Mesothelial cell of epicardium (in vitro differentiated cells): ENCODE measurements at regions not wholly inside any gene's neighbourhood (a gene's known extent, or its start where the extent isn't known, plus 50 kb on each side); places are given as distances from the start of the nearest gene placed in this dataset.

Source experiments
- DNase-seq, 2 experiments: peaks; one replicate each; pipeline ENCODE4 v3.0.0; 2021; ENCODE audit warnings: low spot score in 2 of 2; ENCODE audit not compliant: unreplicated experiment in 2 of 2
- H3K27ac Mint-ChIP-seq: 2 replicates; pipeline ENCODE4 v1.8.0; 2021; ENCODE audit warnings: mixed read lengths
- H3K27me3 Mint-ChIP-seq: 2 replicates; pipeline ENCODE4 v1.8.0; 2021; ENCODE audit warnings: low read depth, mixed read lengths
- H3K36me3 Mint-ChIP-seq: 2 replicates; pipeline ENCODE4 v1.8.0; 2021; ENCODE audit warnings: mixed read lengths
- H3K4me1 Mint-ChIP-seq: 2 replicates; pipeline ENCODE4 v1.8.0; 2021; ENCODE audit warnings: mixed read lengths
- H3K4me3 Mint-ChIP-seq: 2 replicates; pipeline ENCODE4 v1.8.0; 2021; ENCODE audit warnings: mild to moderate bottlenecking, moderate library complexity, mixed read lengths
- H3K9me3 Mint-ChIP-seq: 2 replicates; pipeline ENCODE4 v1.8.0; 2021; ENCODE audit warnings: mixed read lengths
- TF ChIP-seq, protein P1 (sequence below): fragments of 200-600 bp; sonication (generic); IDR thresholded peaks from one replicate; pipeline ENCODE4 v1.5.0; 2021; ENCODE audit warnings: antibody characterized with exemption; ENCODE audit not compliant: unreplicated experiment

DNA sequence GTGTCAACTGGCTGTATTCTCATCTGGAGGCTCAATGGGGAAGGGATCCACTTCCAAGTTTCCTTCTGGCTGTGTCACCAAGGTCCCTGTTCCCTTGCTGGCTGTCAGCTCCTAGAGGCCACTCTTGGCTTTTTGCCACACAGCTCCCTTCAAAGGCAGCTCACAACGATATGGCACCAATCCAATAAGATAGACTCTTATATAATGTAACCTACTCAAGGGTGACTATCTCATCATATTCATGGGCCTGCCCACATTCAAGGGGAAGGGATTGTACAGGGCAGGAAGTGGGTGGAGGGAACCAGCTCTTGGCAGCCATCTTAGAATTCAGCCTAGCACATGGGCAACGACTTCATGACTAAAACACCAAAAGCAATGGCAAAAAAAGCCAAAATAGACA is 98.7 kb upstream of the PLXNC1 start:
- Mint-ChIP-seq H3K4me1 (peaks cover 26% of the 10 kb centered on the region), H3K9me3 (peaks cover 7% of the 10 kb centered on the region), H3K27ac (no peak overlapping the region), H3K27me3 (no peaks in the 10 kb centered on the region), H3K36me3 (peaks cover 2% of the 10 kb centered on the region), H3K4me3 (no peak overlapping the region)
- TF ChIP-seq, protein P1, sequence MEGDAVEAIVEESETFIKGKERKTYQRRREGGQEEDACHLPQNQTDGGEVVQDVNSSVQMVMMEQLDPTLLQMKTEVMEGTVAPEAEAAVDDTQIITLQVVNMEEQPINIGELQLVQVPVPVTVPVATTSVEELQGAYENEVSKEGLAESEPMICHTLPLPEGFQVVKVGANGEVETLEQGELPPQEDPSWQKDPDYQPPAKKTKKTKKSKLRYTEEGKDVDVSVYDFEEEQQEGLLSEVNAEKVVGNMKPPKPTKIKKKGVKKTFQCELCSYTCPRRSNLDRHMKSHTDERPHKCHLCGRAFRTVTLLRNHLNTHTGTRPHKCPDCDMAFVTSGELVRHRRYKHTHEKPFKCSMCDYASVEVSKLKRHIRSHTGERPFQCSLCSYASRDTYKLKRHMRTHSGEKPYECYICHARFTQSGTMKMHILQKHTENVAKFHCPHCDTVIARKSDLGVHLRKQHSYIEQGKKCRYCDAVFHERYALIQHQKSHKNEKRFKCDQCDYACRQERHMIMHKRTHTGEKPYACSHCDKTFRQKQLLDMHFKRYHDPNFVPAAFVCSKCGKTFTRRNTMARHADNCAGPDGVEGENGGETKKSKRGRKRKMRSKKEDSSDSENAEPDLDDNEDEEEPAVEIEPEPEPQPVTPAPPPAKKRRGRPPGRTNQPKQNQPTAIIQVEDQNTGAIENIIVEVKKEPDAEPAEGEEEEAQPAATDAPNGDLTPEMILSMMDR = no peak
- no peak for DNase-seq

DNA sequence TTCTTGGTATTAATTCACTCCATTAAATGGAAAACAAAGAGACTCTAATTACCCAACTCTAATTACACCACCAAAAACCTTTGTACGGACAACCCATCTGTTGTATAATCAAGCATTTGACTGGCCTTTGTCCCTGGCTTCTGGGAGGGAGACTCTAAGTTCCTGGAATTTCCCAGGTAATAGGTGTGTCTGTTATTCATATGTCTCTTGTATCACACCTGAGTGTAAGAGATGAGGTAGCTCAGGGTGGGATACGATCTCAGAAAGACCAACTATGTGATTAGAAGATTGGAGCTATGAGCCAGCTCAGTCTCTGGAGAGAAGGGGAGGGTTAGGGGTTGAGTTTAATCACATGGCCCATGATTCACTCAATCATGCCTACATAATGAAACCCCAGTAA is 94.7 kb upstream of the PLXNC1 start:
- Mint-ChIP-seq H3K9me3 (peaks cover 7% of the 10 kb centered on the region), H3K4me1 (peaks cover 19% of the 10 kb centered on the region), H3K27ac (no peak overlapping the region), H3K27me3 (no peaks in the 10 kb centered on the region), H3K4me3 (no peak overlapping the region), H3K36me3 (peaks cover 2% of the 10 kb centered on the region)
- TF ChIP-seq, protein P1 = no peak
- no peak for DNase-seq

DNA sequence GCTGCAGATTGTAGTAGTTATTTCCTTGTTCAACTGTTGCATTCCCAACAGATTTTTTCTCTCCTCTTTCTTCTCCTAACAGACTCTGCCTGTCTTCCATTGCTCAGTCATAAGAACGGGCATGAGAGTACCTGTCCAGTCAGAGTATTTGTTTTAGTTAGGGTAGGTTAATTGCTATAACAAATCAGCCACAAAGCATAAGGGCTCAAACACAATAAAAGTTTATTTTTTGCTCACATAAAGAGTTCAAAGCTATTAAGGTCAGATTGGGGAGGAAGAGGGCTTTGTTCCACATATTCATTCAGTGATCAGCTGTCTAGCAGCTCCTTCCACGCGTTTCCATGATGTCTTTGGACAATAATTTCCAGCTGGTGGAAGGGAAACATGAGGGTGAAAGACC is 92.8 kb upstream of the PLXNC1 start:
- TF ChIP-seq, protein P1 = no peak
- Mint-ChIP-seq H3K4me3 (no peak overlapping the region), H3K27ac (no peak overlapping the region), H3K27me3 (no peaks in the 10 kb centered on the region), H3K9me3 (peaks cover 7% of the 10 kb centered on the region), H3K4me1 (peaks cover 15% of the 10 kb centered on the region), H3K36me3 (peaks cover 2% of the 10 kb centered on the region)
- DNase-seq = no peak

DNA sequence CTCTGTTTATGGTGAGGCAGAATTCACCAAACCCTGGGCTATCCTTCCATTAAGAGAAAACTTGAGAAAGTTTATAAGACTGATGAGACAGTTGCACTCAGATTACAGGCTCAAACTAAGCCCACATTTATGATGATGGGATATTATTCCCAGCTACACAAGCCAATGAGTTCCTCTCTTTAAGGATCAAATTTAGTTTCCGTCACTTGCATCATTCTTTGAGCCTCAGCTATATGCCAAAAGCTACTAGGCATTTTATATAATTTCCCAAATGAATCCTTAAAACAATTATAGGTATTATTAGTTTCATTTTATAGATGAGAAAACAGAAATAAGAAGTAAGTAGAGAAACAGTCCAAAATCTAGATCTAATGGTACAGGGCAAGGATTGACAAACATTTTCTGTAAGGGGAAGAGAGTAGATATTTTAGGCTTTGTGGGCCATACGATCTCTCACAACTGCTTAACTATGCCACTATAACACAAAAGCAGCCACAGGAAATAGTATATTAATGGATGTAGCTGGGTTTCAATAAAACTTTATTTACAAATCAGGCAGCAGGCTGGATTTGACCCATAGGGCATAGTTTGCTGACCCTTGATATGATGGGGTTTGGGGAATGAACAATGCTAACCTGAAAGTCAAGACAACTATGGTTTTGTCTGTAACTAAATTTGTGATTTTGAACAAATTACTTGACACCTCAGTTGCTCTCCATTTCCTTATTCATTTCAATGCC is 91.8 kb upstream of the PLXNC1 start:
- no peak overlapping the region for H3K4me3 Mint-ChIP-seq
- no peaks in the 10 kb centered on the region for H3K27me3 Mint-ChIP-seq
- no peak overlapping the region for H3K27ac Mint-ChIP-seq
- H3K9me3 Mint-ChIP-seq = peaks cover 1% of the 10 kb centered on the region
- no peak for DNase-seq
- peaks cover 15% of the 10 kb centered on the region for H3K4me1 Mint-ChIP-seq
- H3K36me3 Mint-ChIP-seq = peaks cover 1% of the 10 kb centered on the region
- TF ChIP-seq, protein P1 = no peak

DNA sequence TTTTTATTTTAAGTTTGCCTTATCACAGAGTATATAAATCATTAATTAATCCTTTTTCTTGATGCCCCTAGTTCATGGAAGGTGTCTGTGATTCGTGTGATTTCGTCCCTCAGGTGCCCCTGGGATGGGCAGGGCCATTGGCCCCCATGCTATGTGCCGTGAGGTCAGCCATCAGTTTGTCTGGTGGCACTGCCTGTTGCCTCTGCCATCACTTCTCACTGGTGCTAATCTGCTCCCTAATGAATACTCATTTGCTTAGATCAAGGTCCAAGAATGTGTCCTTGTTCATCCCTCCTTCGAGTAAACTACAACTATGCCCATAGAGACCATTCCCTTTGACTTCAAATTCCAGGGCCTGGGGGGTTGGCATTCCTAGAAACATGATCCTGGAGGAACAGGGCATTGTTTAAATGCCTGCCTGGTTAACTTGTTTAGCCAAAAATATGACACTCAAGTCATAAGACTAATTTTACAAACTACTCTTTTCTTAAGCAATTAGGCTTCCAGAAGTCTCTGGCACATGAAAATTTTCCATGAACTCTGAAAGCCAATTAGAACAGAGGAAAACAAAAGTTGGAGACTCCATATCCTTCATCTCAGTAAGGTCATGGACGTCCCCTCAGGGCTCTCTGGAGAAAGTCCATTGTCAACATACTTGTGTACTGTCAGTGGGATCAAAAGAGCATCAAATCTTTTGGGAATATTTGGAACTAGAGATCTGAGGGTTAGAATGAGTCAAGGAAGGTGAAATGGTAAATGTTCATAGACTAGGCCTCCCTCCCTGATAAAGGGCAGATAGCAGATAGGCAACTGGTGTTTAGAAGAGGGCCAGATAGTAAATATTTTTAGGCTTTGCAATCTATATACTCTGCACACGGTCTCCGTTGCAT is 90.9 kb upstream of the PLXNC1 start:
- Mint-ChIP-seq H3K9me3 (no peaks in the 10 kb centered on the region), H3K36me3 (no peaks in the 10 kb centered on the region), H3K27ac (peak overlapping the region; percentile 6), H3K4me1 (peaks cover 14% of the 10 kb centered on the region), H3K27me3 (no peaks in the 10 kb centered on the region), H3K4me3 (no peak overlapping the region)
- DNase-seq = no peak
- TF ChIP-seq, protein P1 = no peak
